ENCODE measurements at regions not wholly inside any gene's neighbourhood (a gene's known extent, or its start where the extent isn't known, plus 50 kb on each side); places are given as distances from the start of the nearest gene placed in this dataset.

- Mint-ChIP-seq H3K9me3 (no peaks in the 10 kb centered on the region), H3K36me3 (ENCODE audit: low read depth) (no peaks in the 10 kb centered on the region), H3K4me1 (no peaks in the 10 kb centered on the region), H3K27ac (no peak overlapping the region), H3K4me3 (no peak overlapping the region), H3K27me3 (ENCODE audit: insufficient read depth, low read depth, poor library complexity) (no peaks in the 10 kb centered on the region)
- no peaks in the 10 kb centered on the region for H3K9me2 ChIP-seq (ENCODE audit: insufficient read depth)
- no peaks in the 10 kb centered on the region for H4K20me1 ChIP-seq (replicated peaks; ENCODE audit: insufficient read depth)
- no peaks in the 10 kb centered on the region for H3F3A ChIP-seq (replicated peaks; ENCODE audit: low read depth)
- H3K4me3 ChIP-seq, result no peak overlapping the region
- no peak overlapping the region for H2AFZ ChIP-seq
- no peaks in the 10 kb centered on the region for H3K79me2 ChIP-seq (replicated peaks; ENCODE audit: insufficient read depth)
- no peak overlapping the region for H3K27ac ChIP-seq (ENCODE audit: low read depth)
- no peak for DNase-seq (ENCODE audit: low spot score)
- H3K4me2 ChIP-seq, result no peak overlapping the region
- H3K36me3 ChIP-seq (ENCODE audit: insufficient read depth), result no peaks in the 10 kb centered on the region
- TF ChIP-seq EZH2phosphoT487 (IDR thresholded peaks at IDR 0.05; ENCODE audit: unreplicated experiment) (no peak), JUNB (IDR thresholded peaks at IDR 0.05; ENCODE audit: unreplicated experiment) (no peak), ZNF331 (CRISPR knock-in tag; IDR thresholded peaks at IDR 0.05; ENCODE audit: low read depth) (no peak), REST (IDR thresholded peaks at IDR 0.05; ENCODE audit: unreplicated experiment) (no peak), EZH2 (IDR thresholded peaks at IDR 0.05; ENCODE audit: low read depth, unreplicated experiment) (no peak), STAT1 (IDR thresholded peaks at IDR 0.05; ENCODE audit: unreplicated experiment) (no peak), ZNF114 (CRISPR knock-in tag; IDR thresholded peaks at IDR 0.05) (no peak), CTCF (conservative IDR thresholded peaks at IDR 0.05; ENCODE audit: low read depth in 2 of 2) (no peak), ZNF462 (CRISPR knock-in tag; IDR thresholded peaks at IDR 0.05) (no peak), NANOG (IDR thresholded peaks at IDR 0.05; ENCODE audit: borderline replicate concordance) (no peak), CREB1 (CRISPR knock-in tag; IDR thresholded peaks at IDR 0.05; ENCODE audit: low read depth) (no peak), POLR2AphosphoS5 (IDR thresholded peaks at IDR 0.05; ENCODE audit: low read depth) (no peak)
- TF ChIP-seq, protein P1, sequence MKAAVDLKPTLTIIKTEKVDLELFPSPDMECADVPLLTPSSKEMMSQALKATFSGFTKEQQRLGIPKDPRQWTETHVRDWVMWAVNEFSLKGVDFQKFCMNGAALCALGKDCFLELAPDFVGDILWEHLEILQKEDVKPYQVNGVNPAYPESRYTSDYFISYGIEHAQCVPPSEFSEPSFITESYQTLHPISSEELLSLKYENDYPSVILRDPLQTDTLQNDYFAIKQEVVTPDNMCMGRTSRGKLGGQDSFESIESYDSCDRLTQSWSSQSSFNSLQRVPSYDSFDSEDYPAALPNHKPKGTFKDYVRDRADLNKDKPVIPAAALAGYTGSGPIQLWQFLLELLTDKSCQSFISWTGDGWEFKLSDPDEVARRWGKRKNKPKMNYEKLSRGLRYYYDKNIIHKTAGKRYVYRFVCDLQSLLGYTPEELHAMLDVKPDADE (IDR thresholded peaks at IDR 0.05), result no peak
- H3K27me3 ChIP-seq (ENCODE audit: insufficient read depth), result no peaks in the 10 kb centered on the region
- H3K4me1 ChIP-seq (ENCODE audit: insufficient read depth), result no peaks in the 10 kb centered on the region
- no peak for ATAC-seq
Observed at GRCh38 chr6:119980802-119981201, 631.2 kb upstream of the MAN1A1 start.
